Neural cell (in vitro differentiated cells): ENCODE measurements at regions not wholly inside any gene's neighbourhood (a gene's known extent, or its start where the extent isn't known, plus 50 kb on each side); places are given as distances from the start of the nearest gene placed in this dataset.

Experiments used
- CTCF ChIP-seq: fragments of 450-650 bp; IDR thresholded peaks from 2 replicates; pipeline ENCODE4 v1.5.1; 2014; ENCODE audit warnings: antibody characterized with exemption, mild to moderate bottlenecking, moderate library complexity; ENCODE audit not compliant: poor library complexity, severe bottlenecking
- EP300 ChIP-seq: fragments of 450-650 bp; conservative IDR thresholded peaks from 2 replicates; pipeline ENCODE4 v1.6.1; 2014; ENCODE audit warnings: antibody characterized with exemption, mild to moderate bottlenecking, moderate library complexity; ENCODE audit not compliant: poor library complexity, severe bottlenecking
- EZH2 ChIP-seq: fragments of 200-600, 300-800 bp; shearing (Covaris generic), sonication (generic); IDR thresholded peaks from 2 replicates; pipeline ENCODE4 v1.6.1; 2014; ENCODE audit warnings: antibody characterized with exemption, low read length, borderline replicate concordance, mild to moderate bottlenecking; ENCODE audit not compliant: insufficient read depth, poor library complexity, severe bottlenecking
- MXI1 ChIP-seq: fragments of 450-650 bp; conservative IDR thresholded peaks from 2 replicates; pipeline ENCODE4 v1.6.1; 2014; ENCODE audit warnings: antibody characterized with exemption, mild to moderate bottlenecking; ENCODE audit not compliant: poor library complexity, severe bottlenecking
- POLR2AphosphoS5 ChIP-seq: IDR thresholded peaks from 2 replicates; pipeline ENCODE4 v1.6.1; 2012
- RAD21 ChIP-seq: fragments of 450-650 bp; conservative IDR thresholded peaks from 2 replicates; pipeline ENCODE4 v1.6.1; 2014; ENCODE audit warnings: antibody characterized with exemption, mild to moderate bottlenecking, moderate library complexity
- REST ChIP-seq: IDR thresholded peaks from 2 replicates; pipeline ENCODE4 v1.6.1; 2012; ENCODE audit warnings: borderline replicate concordance
- SMC3 ChIP-seq: fragments of 450-650 bp; conservative IDR thresholded peaks from 2 replicates; pipeline ENCODE4 v1.6.1; 2014; ENCODE audit warnings: antibody characterized with exemption, mild to moderate bottlenecking, moderate library complexity; ENCODE audit not compliant: poor library complexity
- TAF1 ChIP-seq: IDR thresholded peaks from 2 replicates; pipeline ENCODE4 v1.6.1; 2012; ENCODE audit warnings: low read depth

GRCh38 chr2:142533177-142533576, 344.3 kb upstream of the KYNU start:
- TF ChIP-seq CTCF (no peak), SMC3 (no peak), POLR2AphosphoS5 (no peak), RAD21 (no peak), TAF1 (no peak), EP300 (no peak), EZH2 (no peak), REST (no peak), MXI1 (no peak)
